ENCODE measurements at regions not wholly inside any gene's neighbourhood (a gene's known extent, or its start where the extent isn't known, plus 50 kb on each side); places are given as distances from the start of the nearest gene placed in this dataset.

GRCh38 chr20:51172558-51173428 is 149.9 kb upstream of the KCNG1 start:
- TF ChIP-seq CTCF (IDR thresholded peaks at IDR 0.05), result no peak
- no peak for TF ChIP-seq POLR2A (IDR thresholded peaks at IDR 0.05)

Measured in adrenal gland (tissue), 5 donors.